Stimulated activated naive B cell treated with anti-CD40 and anti-IgM and Interleukin-4, amounts not matched to agents 10 μg/mL and 1 μg/mL and 100 μg/mL, for 72 hours (primary cell): ENCODE measurements at regions not wholly inside any gene's neighbourhood (a gene's known extent, or its start where the extent isn't known, plus 50 kb on each side); places are given as distances from the start of the nearest gene placed in this dataset.

ENCODE experiments used
- ATAC-seq, 2 donors: fragments of 150-1000 bp; cut with Tn5 transposase; replicated peaks; 2 replicates each; pipeline ENCODE4 v1.10.0; 2021; ENCODE audit warnings: moderate library complexity in 1 of 2
- DNase-seq: peaks from one replicate; pipeline ENCODE4 v3.0.0; 2021
- H3K27ac Mint-ChIP-seq: one replicate; pipeline ENCODE4 v1.8.0; 2022; ENCODE audit warnings: mild to moderate bottlenecking, mixed read lengths
- H3K27me3 Mint-ChIP-seq, 2 donors: one replicate each; pipeline ENCODE4 v1.8.0; 2022; ENCODE audit warnings: mixed read lengths in 2 of 2
- H3K36me3 Mint-ChIP-seq, 2 donors: one replicate each; pipeline ENCODE4 v1.8.0; 2022; ENCODE audit warnings: mixed read lengths in 2 of 2, mild to moderate bottlenecking in 1 of 2
- H3K4me1 Mint-ChIP-seq, 2 donors: one replicate each; pipeline ENCODE4 v1.8.0; 2022; ENCODE audit warnings: mixed read lengths in 2 of 2, mild to moderate bottlenecking in 1 of 2
- H3K4me3 Mint-ChIP-seq, 2 donors: one replicate each; pipeline ENCODE4 v1.8.0; 2022; ENCODE audit warnings: mild to moderate bottlenecking in 2 of 2, mixed read lengths in 2 of 2, moderate library complexity in 1 of 2
- H3K9me3 Mint-ChIP-seq, 2 donors: one replicate each; pipeline ENCODE4 v1.8.0; 2022; ENCODE audit warnings: mixed read lengths in 2 of 2, mild to moderate bottlenecking in 1 of 2

GRCh38 chr21:16538936-16539440 lies 809.2 kb downstream of the USP25 start:
- no peak for DNase-seq
- peaks cover 0 to 1% of the 10 kb centered on the region in 2 donors for H3K9me3 Mint-ChIP-seq
- H3K36me3 Mint-ChIP-seq, result no peaks in the 10 kb centered on the region
- H3K4me3 Mint-ChIP-seq, result no peak overlapping the region
- no peaks in the 10 kb centered on the region for H3K27me3 Mint-ChIP-seq
- no peak overlapping the region for H3K27ac Mint-ChIP-seq
- no peak for ATAC-seq
- H3K4me1 Mint-ChIP-seq, result no peaks in the 10 kb centered on the region

- no peaks in the 10 kb centered on the region for H3K4me1 Mint-ChIP-seq
- ATAC-seq (no peak), DNase-seq (no peak)
- H3K4me3 Mint-ChIP-seq, result no peak overlapping the region
- peaks cover 0 to 1% of the 10 kb centered on the region in 2 donors for H3K9me3 Mint-ChIP-seq
- H3K27ac Mint-ChIP-seq, result no peak overlapping the region
- no peaks in the 10 kb centered on the region for H3K27me3 Mint-ChIP-seq
- no peaks in the 10 kb centered on the region for H3K36me3 Mint-ChIP-seq
Measured at GRCh38 chr21:16540966-16541727, 811.4 kb downstream of the USP25 start.

GRCh38 chr21:16550118-16550517 lies 820.3 kb downstream of the USP25 start:
- H3K27ac Mint-ChIP-seq, result no peak overlapping the region
- no peaks in the 10 kb centered on the region for H3K27me3 Mint-ChIP-seq
- H3K4me3 Mint-ChIP-seq, result no peak overlapping the region
- no peaks in the 10 kb centered on the region for H3K4me1 Mint-ChIP-seq
- H3K9me3 Mint-ChIP-seq, result peaks cover 0 to 2% of the 10 kb centered on the region in 2 donors
- ATAC-seq (no peak), DNase-seq (no peak)
- H3K36me3 Mint-ChIP-seq, result no peaks in the 10 kb centered on the region

- ATAC-seq, result no peak
- Mint-ChIP-seq H3K36me3 (no peaks in the 10 kb centered on the region), H3K4me3 (no peak overlapping the region), H3K9me3 (peaks cover 0 to 2% of the 10 kb centered on the region in 2 donors), H3K27ac (no peak overlapping the region), H3K27me3 (no peaks in the 10 kb centered on the region), H3K4me1 (no peaks in the 10 kb centered on the region)
- no peak for DNase-seq
Measured at GRCh38 chr21:16550917-16551741, 821.3 kb downstream of the USP25 start.

- Mint-ChIP-seq H3K36me3 (no peaks in the 10 kb centered on the region), H3K4me1 (no peaks in the 10 kb centered on the region), H3K27ac (no peak overlapping the region), H3K4me3 (no peak overlapping the region), H3K9me3 (peaks cover 0 to 4% of the 10 kb centered on the region in 2 donors), H3K27me3 (no peaks in the 10 kb centered on the region)
- ATAC-seq, result no peak
- no peak for DNase-seq
Measured at GRCh38 chr21:16552880-16553279, 823.1 kb downstream of the USP25 start.

GRCh38 chr21:16554503-16554902 lies 824.7 kb downstream of the USP25 start:
- Mint-ChIP-seq H3K27ac (no peak overlapping the region), H3K4me1 (no peaks in the 10 kb centered on the region), H3K9me3 (peaks cover 0 to 4% of the 10 kb centered on the region in 2 donors), H3K4me3 (no peak overlapping the region), H3K36me3 (no peaks in the 10 kb centered on the region), H3K27me3 (no peaks in the 10 kb centered on the region)
- no peak for DNase-seq
- ATAC-seq, result no peak

GRCh38 chr21:16563116-16563515 lies 833.3 kb downstream of the USP25 start:
- H3K36me3 Mint-ChIP-seq, result no peaks in the 10 kb centered on the region
- H3K4me3 Mint-ChIP-seq, result no peak overlapping the region
- DNase-seq, result no peak
- H3K9me3 Mint-ChIP-seq, result no peaks in the 10 kb centered on the region
- H3K4me1 Mint-ChIP-seq, result no peaks in the 10 kb centered on the region
- H3K27ac Mint-ChIP-seq, result no peak overlapping the region
- no peaks in the 10 kb centered on the region for H3K27me3 Mint-ChIP-seq
- ATAC-seq, result no peak

- no peak for DNase-seq
- Mint-ChIP-seq H3K9me3 (no peaks in the 10 kb centered on the region), H3K36me3 (no peaks in the 10 kb centered on the region), H3K4me1 (no peaks in the 10 kb centered on the region), H3K27me3 (no peaks in the 10 kb centered on the region), H3K27ac (no peak overlapping the region), H3K4me3 (no peak overlapping the region)
- no peak for ATAC-seq
Measured at GRCh38 chr21:16563795-16564194, 834.0 kb downstream of the USP25 start.

GRCh38 chr21:16568244-16568643 lies 838.5 kb downstream of the USP25 start:
- no peak for DNase-seq
- no peaks in the 10 kb centered on the region for H3K9me3 Mint-ChIP-seq

GRCh38 chr21:16568661-16569060 lies 838.9 kb downstream of the USP25 start:
- no peaks in the 10 kb centered on the region for H3K36me3 Mint-ChIP-seq
- H3K4me3 Mint-ChIP-seq, result no peak overlapping the region
- no peaks in the 10 kb centered on the region for H3K4me1 Mint-ChIP-seq
- no peaks in the 10 kb centered on the region for H3K9me3 Mint-ChIP-seq
- no peaks in the 10 kb centered on the region for H3K27me3 Mint-ChIP-seq
- DNase-seq (no peak), ATAC-seq (no peak)
- no peak overlapping the region for H3K27ac Mint-ChIP-seq

More at GRCh38 chr21:16568244-16568643, 838.5 kb downstream of the USP25 start:
- H3K4me3 Mint-ChIP-seq, result no peak overlapping the region
- no peak overlapping the region for H3K27ac Mint-ChIP-seq
- H3K27me3 Mint-ChIP-seq, result no peaks in the 10 kb centered on the region
- no peak for ATAC-seq
- H3K4me1 Mint-ChIP-seq, result no peaks in the 10 kb centered on the region
- H3K36me3 Mint-ChIP-seq, result no peaks in the 10 kb centered on the region

- H3K36me3 Mint-ChIP-seq, result no peaks in the 10 kb centered on the region
- H3K27me3 Mint-ChIP-seq, result no peaks in the 10 kb centered on the region
- ATAC-seq (no peak), DNase-seq (no peak)
- no peak overlapping the region for H3K27ac Mint-ChIP-seq
- no peaks in the 10 kb centered on the region for H3K9me3 Mint-ChIP-seq
- no peaks in the 10 kb centered on the region for H3K4me1 Mint-ChIP-seq
- no peak overlapping the region for H3K4me3 Mint-ChIP-seq
Measured at GRCh38 chr21:16569679-16570078, 839.9 kb downstream of the USP25 start.

GRCh38 chr21:16570171-16570570 lies 840.4 kb downstream of the USP25 start:
- ATAC-seq (no peak), DNase-seq (no peak)
- H3K27me3 Mint-ChIP-seq, result no peaks in the 10 kb centered on the region
- H3K27ac Mint-ChIP-seq, result no peak overlapping the region
- H3K36me3 Mint-ChIP-seq, result no peaks in the 10 kb centered on the region
- no peaks in the 10 kb centered on the region for H3K9me3 Mint-ChIP-seq
- H3K4me3 Mint-ChIP-seq, result no peak overlapping the region
- H3K4me1 Mint-ChIP-seq, result no peaks in the 10 kb centered on the region

- no peak overlapping the region for H3K27ac Mint-ChIP-seq
- H3K4me1 Mint-ChIP-seq, result no peaks in the 10 kb centered on the region
- DNase-seq (no peak), ATAC-seq (no peak)
- no peaks in the 10 kb centered on the region for H3K27me3 Mint-ChIP-seq
- no peaks in the 10 kb centered on the region for H3K9me3 Mint-ChIP-seq
- H3K36me3 Mint-ChIP-seq, result no peaks in the 10 kb centered on the region
- no peak overlapping the region for H3K4me3 Mint-ChIP-seq
Measured at GRCh38 chr21:16570856-16571255, 841.1 kb downstream of the USP25 start.

GRCh38 chr21:16571594-16571993 lies 841.8 kb downstream of the USP25 start:
- no peaks in the 10 kb centered on the region for H3K9me3 Mint-ChIP-seq
- DNase-seq, result no peak

GRCh38 chr21:16572032-16572431 lies 842.2 kb downstream of the USP25 start:
- no peak for DNase-seq

More at GRCh38 chr21:16571594-16571993, 841.8 kb downstream of the USP25 start:
- H3K27ac Mint-ChIP-seq, result no peak overlapping the region
- H3K4me1 Mint-ChIP-seq, result no peaks in the 10 kb centered on the region
- ATAC-seq, result no peak
- no peaks in the 10 kb centered on the region for H3K27me3 Mint-ChIP-seq
- no peaks in the 10 kb centered on the region for H3K36me3 Mint-ChIP-seq
- H3K4me3 Mint-ChIP-seq, result no peak overlapping the region

More at GRCh38 chr21:16572032-16572431, 842.2 kb downstream of the USP25 start:
- H3K27me3 Mint-ChIP-seq, result no peaks in the 10 kb centered on the region
- no peaks in the 10 kb centered on the region for H3K9me3 Mint-ChIP-seq
- no peak overlapping the region for H3K4me3 Mint-ChIP-seq
- H3K27ac Mint-ChIP-seq, result no peak overlapping the region
- no peaks in the 10 kb centered on the region for H3K4me1 Mint-ChIP-seq
- H3K36me3 Mint-ChIP-seq, result no peaks in the 10 kb centered on the region
- no peak for ATAC-seq
